ENCODE measurements at regions not wholly inside any gene's neighbourhood (a gene's known extent, or its start where the extent isn't known, plus 50 kb on each side); places are given as distances from the start of the nearest gene placed in this dataset.

DNA sequence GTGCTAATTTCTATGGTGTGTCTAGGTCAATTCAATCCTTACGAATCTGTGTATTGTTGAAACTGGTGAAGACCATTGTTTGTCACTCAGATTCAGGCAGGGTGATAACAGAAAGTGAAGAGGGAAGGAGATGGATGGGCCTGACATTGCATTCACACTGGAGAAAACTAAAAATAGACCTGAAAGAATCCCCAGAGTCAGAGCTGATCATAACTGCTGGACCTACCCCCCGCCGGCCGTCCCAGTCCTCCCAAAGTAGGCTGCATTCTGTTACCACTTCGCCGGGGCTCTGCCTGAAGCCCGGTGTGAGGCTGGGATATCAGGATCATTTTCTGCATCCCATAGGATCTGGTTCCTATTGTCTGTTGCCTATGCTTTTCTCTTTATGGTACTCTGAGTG, 121.1 kb downstream of the NUF2 start:
- no peak for TF ChIP-seq EZH2 (IDR thresholded peaks at IDR 0.05; ENCODE audit: borderline replicate concordance, low read depth, low read length, poor library complexity, severe bottlenecking)
- TF ChIP-seq, protein P1, sequence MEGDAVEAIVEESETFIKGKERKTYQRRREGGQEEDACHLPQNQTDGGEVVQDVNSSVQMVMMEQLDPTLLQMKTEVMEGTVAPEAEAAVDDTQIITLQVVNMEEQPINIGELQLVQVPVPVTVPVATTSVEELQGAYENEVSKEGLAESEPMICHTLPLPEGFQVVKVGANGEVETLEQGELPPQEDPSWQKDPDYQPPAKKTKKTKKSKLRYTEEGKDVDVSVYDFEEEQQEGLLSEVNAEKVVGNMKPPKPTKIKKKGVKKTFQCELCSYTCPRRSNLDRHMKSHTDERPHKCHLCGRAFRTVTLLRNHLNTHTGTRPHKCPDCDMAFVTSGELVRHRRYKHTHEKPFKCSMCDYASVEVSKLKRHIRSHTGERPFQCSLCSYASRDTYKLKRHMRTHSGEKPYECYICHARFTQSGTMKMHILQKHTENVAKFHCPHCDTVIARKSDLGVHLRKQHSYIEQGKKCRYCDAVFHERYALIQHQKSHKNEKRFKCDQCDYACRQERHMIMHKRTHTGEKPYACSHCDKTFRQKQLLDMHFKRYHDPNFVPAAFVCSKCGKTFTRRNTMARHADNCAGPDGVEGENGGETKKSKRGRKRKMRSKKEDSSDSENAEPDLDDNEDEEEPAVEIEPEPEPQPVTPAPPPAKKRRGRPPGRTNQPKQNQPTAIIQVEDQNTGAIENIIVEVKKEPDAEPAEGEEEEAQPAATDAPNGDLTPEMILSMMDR (conservative IDR thresholded peaks at IDR 0.05; ENCODE audit: low read depth, low read length), result no peak
